ENCODE measurements at regions not wholly inside any gene's neighbourhood (a gene's known extent, or its start where the extent isn't known, plus 50 kb on each side); places are given as distances from the start of the nearest gene placed in this dataset.

- TF ChIP-seq EP300 (IDR thresholded peaks at IDR 0.05) (no peak), CTCF (IDR thresholded peaks at IDR 0.05) (no peak)
Observed at GRCh38 chr14:62099091-62099490, 336.9 kb downstream of the SNAPC1 start.
